ENCODE measurements at regions not wholly inside any gene's neighbourhood (a gene's known extent, or its start where the extent isn't known, plus 50 kb on each side); places are given as distances from the start of the nearest gene placed in this dataset.

DNA sequence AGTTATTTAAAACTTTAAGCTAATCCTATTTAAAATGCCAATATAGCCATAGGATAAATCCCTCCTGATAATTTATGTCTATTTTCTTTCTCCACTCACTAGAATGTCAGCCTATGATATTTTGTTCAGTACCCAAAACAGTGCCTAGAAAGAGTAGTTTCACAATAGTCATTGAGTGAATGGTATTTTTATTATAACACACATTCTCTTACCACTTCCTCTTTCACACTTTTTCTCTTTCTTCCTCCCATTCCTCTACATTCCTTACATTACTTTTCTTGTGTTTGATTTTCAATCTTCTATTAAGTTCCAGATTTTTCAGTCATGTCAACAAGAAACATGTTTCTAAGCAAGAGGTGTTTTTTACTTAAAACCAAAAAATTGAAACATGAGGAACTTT is 327.6 kb upstream of the UBE2E3 start:
- no peak for DNase-seq

GRCh38 chr2:180651596-180651995 is 328.8 kb upstream of the UBE2E3 start:
- no peak for ATAC-seq
- no peak for DNase-seq
- Mint-ChIP-seq H3K4me3 (no peak overlapping the region), H3K27ac (no peak overlapping the region), H3K36me3 (ENCODE audit: low read depth) (no peaks in the 10 kb centered on the region), H3K4me1 (peaks cover 6% of the 10 kb centered on the region), H3K27me3 (peaks cover 32% of the 10 kb centered on the region)
- no peaks in the 10 kb centered on the region for H3K9me3 ChIP-seq (ENCODE audit: control insufficient read depth, low read length, poor library complexity, severe bottlenecking)

More for the DNA sequence above, 327.6 kb upstream of the UBE2E3 start:
- no peak for ATAC-seq
- H3K4me3 Mint-ChIP-seq = no peak overlapping the region
- H3K4me1 Mint-ChIP-seq = peaks cover 4% of the 10 kb centered on the region
- no peaks in the 10 kb centered on the region for H3K9me3 ChIP-seq (ENCODE audit: control insufficient read depth, low read length, poor library complexity, severe bottlenecking)
- no peaks in the 10 kb centered on the region for H3K36me3 Mint-ChIP-seq (ENCODE audit: low read depth)
- no peak overlapping the region for H3K27ac Mint-ChIP-seq
- H3K27me3 Mint-ChIP-seq = peaks cover 29% of the 10 kb centered on the region

DNA sequence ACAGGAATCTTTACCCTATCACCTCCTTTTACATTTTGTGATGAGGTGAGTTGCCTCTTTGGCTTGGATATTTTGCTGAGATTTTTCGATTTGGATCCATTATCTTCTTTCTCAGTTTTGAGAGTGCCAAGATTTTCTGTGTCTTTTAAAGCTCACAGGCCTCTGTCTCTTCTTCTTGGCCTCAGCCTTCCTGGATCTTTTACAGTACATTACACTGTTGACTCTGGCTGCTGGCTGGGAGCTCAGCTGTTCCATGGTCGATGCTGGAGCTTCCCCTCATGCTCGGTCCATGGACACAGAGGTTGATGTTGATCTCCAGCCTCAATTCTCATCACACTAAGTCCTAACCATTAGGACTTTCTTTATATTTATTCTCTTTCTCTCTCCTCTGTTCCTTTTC is 332.8 kb upstream of the UBE2E3 start:
- no peak overlapping the region for H3K4me3 Mint-ChIP-seq
- no peaks in the 10 kb centered on the region for H3K9me3 ChIP-seq (ENCODE audit: control insufficient read depth, low read length, poor library complexity, severe bottlenecking)
- peaks cover 16% of the 10 kb centered on the region for H3K27me3 Mint-ChIP-seq
- ATAC-seq = no peak
- H3K36me3 Mint-ChIP-seq (ENCODE audit: low read depth) = no peaks in the 10 kb centered on the region
- peaks cover 4% of the 10 kb centered on the region for H3K4me1 Mint-ChIP-seq
- H3K27ac Mint-ChIP-seq = no peak overlapping the region
- no peak for DNase-seq

GRCh38 chr2:180647221-180647620 is 333.2 kb upstream of the UBE2E3 start:
- H3K27me3 Mint-ChIP-seq = peaks cover 16% of the 10 kb centered on the region
- H3K9me3 ChIP-seq (ENCODE audit: control insufficient read depth, low read length, poor library complexity, severe bottlenecking) = no peaks in the 10 kb centered on the region
- H3K36me3 Mint-ChIP-seq (ENCODE audit: low read depth) = no peaks in the 10 kb centered on the region
- ATAC-seq = no peak
- H3K27ac Mint-ChIP-seq = no peak overlapping the region
- peaks cover 4% of the 10 kb centered on the region for H3K4me1 Mint-ChIP-seq
- H3K4me3 Mint-ChIP-seq = no peak overlapping the region
- no peak for DNase-seq

DNA sequence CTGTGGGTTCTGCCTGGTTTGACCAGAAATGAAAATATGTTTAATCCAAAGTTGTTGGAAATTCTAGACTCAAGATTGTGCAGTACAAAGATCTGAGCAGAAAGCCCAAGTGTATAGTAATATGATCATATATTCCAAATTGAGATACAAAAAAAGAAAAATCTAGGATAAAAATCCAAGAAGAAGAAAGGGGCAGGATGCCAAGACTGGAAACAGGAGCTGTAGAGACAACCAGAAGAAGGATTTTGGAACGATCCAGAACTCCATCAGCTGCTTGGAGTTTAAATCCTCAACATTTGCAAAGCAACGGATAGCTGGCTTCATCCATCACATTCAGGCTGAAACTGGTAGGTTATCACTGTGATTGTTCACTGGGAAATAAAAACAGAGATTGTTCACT is 333.6 kb upstream of the UBE2E3 start:
- Mint-ChIP-seq H3K4me3 (no peak overlapping the region), H3K4me1 (peaks cover 4% of the 10 kb centered on the region), H3K36me3 (ENCODE audit: low read depth) (no peaks in the 10 kb centered on the region), H3K27ac (no peak overlapping the region), H3K27me3 (peaks cover 16% of the 10 kb centered on the region)
- no peak for DNase-seq
- no peaks in the 10 kb centered on the region for H3K9me3 ChIP-seq (ENCODE audit: control insufficient read depth, low read length, poor library complexity, severe bottlenecking)
- no peak for ATAC-seq

DNA sequence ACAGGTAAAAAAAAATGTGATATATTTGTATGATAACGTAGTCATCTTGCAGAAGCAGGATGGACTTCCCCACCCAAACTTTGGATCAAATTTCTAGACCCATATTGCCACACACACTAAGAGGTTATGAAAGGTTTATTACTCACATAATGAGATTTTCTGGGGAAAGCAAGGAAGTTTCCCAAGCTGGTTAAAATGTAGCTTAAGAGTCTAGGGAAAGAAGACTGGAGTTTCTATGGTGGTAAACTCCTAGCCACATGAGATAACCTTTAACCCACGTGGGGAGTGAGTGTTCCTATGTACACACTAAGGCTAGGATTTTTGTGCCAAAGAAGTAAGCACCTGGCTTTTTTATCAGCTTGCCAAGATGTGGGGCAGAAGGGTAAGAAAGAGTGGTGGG is 335.7 kb upstream of the UBE2E3 start:
- Mint-ChIP-seq H3K4me1 (peaks cover 4% of the 10 kb centered on the region), H3K27me3 (peaks cover 16% of the 10 kb centered on the region), H3K27ac (no peak overlapping the region), H3K4me3 (no peak overlapping the region), H3K36me3 (ENCODE audit: low read depth) (no peaks in the 10 kb centered on the region)
- ATAC-seq (no peak), DNase-seq (no peak)
- H3K9me3 ChIP-seq (ENCODE audit: control insufficient read depth, low read length, poor library complexity, severe bottlenecking) = no peaks in the 10 kb centered on the region

GRCh38 chr2:180630756-180631155 is 349.6 kb upstream of the UBE2E3 start:
- H3K27me3 Mint-ChIP-seq = peaks cover 4% of the 10 kb centered on the region
- H3K4me3 Mint-ChIP-seq = no peak overlapping the region
- H3K36me3 Mint-ChIP-seq (ENCODE audit: low read depth) = no peaks in the 10 kb centered on the region
- no peak for ATAC-seq
- no peak for DNase-seq
- no peaks in the 10 kb centered on the region for H3K4me1 Mint-ChIP-seq
- H3K27ac Mint-ChIP-seq = no peak overlapping the region
- H3K9me3 ChIP-seq (ENCODE audit: control insufficient read depth, low read length, poor library complexity, severe bottlenecking) = no peaks in the 10 kb centered on the region

DNA sequence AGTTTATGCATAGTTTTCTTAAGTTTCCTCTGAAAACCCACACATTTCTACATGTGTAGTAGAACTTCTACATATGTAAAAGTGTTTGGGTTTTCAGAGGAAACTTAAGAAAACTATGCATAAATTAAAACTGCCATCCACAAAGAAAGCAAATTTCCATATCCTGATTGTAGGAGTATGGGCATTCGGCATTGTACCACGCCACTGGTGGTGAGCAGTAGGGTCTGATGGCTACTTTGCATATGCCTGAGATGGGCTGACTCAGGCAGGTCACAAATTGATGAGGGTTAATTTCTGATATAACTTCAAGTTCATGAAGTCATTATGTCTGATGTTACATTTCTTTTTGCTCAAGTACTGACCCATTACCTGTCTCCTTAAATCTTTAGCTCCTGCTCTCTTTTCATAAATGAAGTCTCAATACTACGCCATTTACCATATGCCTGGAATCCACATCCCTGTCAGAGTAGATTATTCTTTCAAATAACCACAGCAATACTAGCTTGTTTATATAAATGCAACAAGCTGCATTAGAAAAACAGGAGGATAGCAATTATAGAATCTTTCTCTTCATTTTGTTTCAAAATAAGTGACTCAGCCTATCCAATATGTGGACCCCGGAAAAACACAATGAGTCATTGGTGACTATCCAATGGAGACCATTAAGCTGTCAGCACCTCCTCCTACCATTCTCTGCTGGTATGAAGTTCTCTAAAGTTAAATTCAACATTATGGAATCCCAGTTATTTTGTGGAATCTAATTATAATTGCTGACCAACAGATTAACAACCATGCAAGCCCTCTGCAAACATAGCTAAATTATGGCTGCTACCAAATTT is 355.2 kb upstream of the UBE2E3 start:
- no peak overlapping the region for H3K4me3 Mint-ChIP-seq
- no peaks in the 10 kb centered on the region for H3K36me3 Mint-ChIP-seq (ENCODE audit: low read depth)
- ATAC-seq (no peak), DNase-seq (no peak)
- no peaks in the 10 kb centered on the region for H3K9me3 ChIP-seq (ENCODE audit: control insufficient read depth, low read length, poor library complexity, severe bottlenecking)
- no peaks in the 10 kb centered on the region for H3K4me1 Mint-ChIP-seq
- H3K27ac Mint-ChIP-seq = no peak overlapping the region
- H3K27me3 Mint-ChIP-seq = no peaks in the 10 kb centered on the region

DNA sequence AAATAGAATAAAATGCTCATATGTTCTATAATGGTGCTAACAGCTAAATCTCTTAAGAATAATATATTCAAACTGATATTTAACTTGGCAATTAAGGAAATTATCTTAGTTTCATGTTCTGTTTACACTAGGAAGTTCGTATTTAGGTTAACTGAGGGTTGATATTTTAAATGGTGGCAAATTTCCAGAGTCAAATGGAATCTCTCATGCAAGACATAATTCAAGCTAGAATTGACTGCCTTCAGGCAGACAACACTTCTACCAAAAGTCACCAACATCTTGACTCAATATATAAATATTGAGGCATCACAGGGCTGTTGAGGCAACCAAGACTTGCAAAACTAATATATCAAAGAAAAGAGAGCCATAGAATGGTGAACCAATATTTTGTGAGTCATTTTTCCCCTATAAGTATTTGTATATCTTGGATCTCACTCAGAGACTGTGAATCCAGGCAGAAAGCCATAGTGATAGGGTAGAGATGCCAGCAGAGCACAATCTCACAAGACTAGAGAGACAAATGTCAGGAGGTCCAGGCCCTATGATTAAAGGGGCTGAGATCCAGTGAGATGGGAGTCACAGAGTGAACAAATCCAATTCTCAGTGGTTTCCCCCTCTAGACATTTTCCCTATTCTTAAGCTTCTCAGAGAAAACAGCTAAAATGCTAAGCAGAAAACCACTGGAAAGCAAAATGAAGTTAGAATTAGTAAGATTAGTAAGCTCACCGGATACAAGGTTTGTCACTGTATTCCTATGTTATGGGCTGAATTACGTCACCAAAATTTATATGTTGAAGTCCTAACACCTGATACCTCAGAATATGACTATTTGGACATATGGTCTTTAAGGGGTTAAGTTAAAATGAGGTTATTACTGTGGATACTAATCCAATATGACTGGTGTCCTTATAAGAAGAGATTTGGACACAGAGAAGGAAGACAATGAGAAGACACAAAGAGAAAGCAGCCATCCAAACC is 358.2 kb upstream of the UBE2E3 start:
- Mint-ChIP-seq H3K27me3 (peaks cover 2% of the 10 kb centered on the region), H3K27ac (no peak overlapping the region), H3K4me1 (peaks cover 2% of the 10 kb centered on the region), H3K4me3 (no peak overlapping the region), H3K36me3 (ENCODE audit: low read depth) (no peaks in the 10 kb centered on the region)
- no peak for ATAC-seq
- DNase-seq = no peak
- H3K9me3 ChIP-seq (ENCODE audit: control insufficient read depth, low read length, poor library complexity, severe bottlenecking) = no peaks in the 10 kb centered on the region

GRCh38 chr2:180621366-180621765 is 359.0 kb upstream of the UBE2E3 start:
- DNase-seq = no peak
- no peak for ATAC-seq
- Mint-ChIP-seq H3K27ac (no peak overlapping the region), H3K4me1 (peaks cover 2% of the 10 kb centered on the region), H3K36me3 (ENCODE audit: low read depth) (no peaks in the 10 kb centered on the region), H3K4me3 (no peak overlapping the region), H3K27me3 (peaks cover 7% of the 10 kb centered on the region)
- no peaks in the 10 kb centered on the region for H3K9me3 ChIP-seq (ENCODE audit: control insufficient read depth, low read length, poor library complexity, severe bottlenecking)

DNA sequence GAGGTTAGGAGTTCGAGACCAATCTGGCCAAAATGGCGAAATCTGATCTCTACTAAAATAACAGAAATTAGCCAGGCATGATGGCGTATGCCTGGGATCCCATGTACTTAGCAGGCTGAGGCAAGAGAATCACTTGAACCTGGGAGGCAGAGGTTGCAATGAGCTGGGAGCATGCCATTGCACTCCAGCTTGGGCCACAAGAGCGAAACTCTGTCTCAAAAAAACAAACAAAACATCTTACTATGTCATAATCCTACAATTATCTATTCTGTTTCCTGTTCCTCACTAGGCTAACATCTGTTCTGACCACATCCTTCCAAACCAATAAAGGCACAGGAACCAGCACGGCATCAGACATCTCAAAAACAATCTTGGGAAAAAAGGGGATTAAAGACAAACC is 361.8 kb upstream of the UBE2E3 start:
- no peak for DNase-seq
- no peak for ATAC-seq
- H3K4me1 Mint-ChIP-seq = peaks cover 2% of the 10 kb centered on the region
- H3K36me3 Mint-ChIP-seq (ENCODE audit: low read depth) = no peaks in the 10 kb centered on the region
- peaks cover 7% of the 10 kb centered on the region for H3K27me3 Mint-ChIP-seq
- H3K9me3 ChIP-seq (ENCODE audit: control insufficient read depth, low read length, poor library complexity, severe bottlenecking) = no peaks in the 10 kb centered on the region
- no peak overlapping the region for H3K27ac Mint-ChIP-seq
- no peak overlapping the region for H3K4me3 Mint-ChIP-seq

- Mint-ChIP-seq H3K36me3 (ENCODE audit: low read depth) (no peaks in the 10 kb centered on the region), H3K4me1 (peaks cover 5% of the 10 kb centered on the region), H3K27ac (no peak overlapping the region), H3K27me3 (peaks cover 7% of the 10 kb centered on the region), H3K4me3 (no peak overlapping the region)
- H3K9me3 ChIP-seq (ENCODE audit: control insufficient read depth, low read length, poor library complexity, severe bottlenecking) = no peaks in the 10 kb centered on the region
- no peak for ATAC-seq
- no peak for DNase-seq
These were observed 365.6 kb upstream of the UBE2E3 start for GRCh38 chr2:180614776-180615175.

DNA sequence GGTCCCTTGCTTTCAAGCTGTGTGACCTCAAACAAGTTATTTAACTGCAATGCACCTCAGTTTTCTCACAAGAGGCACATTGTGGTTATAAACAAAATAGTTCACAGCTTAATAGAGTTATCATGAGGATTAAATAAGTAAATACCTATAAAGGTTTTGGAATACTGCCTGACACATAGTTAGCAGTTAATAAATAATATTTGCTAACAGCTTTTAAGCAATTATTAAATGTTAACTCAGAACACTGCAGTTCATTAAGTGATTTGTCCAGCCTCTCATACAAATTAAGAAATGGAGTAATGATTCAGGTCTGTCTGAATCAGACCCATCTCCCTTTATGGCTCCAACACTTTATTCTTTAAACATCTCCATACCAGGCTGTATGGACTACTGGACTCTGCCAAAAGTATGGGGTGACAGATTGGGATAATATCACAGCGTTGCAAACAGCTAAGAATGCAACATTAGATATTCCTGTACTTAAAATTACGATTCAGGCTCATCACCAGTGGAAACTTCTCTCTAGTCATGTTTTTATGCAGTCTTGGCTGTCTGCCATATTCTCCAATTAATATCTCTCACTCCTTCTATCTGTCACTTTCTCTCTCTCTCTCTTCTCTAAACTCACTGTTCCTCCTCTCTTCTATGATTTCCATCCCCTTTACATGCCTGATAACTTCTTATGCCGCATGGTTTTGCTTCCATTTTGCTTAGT is 370.6 kb upstream of the UBE2E3 start:
- H3K9me3 ChIP-seq (ENCODE audit: control insufficient read depth, low read length, poor library complexity, severe bottlenecking) = no peaks in the 10 kb centered on the region
- Mint-ChIP-seq H3K27me3 (no peaks in the 10 kb centered on the region), H3K4me1 (peaks cover 3% of the 10 kb centered on the region), H3K27ac (no peak overlapping the region), H3K36me3 (ENCODE audit: low read depth) (no peaks in the 10 kb centered on the region), H3K4me3 (no peak overlapping the region)
- ATAC-seq (no peak), DNase-seq (no peak)

Data from T-helper 17 cell (primary cell).